Body of pancreas (tissue), 4 donors: ENCODE measurements at regions not wholly inside any gene's neighbourhood (a gene's known extent, or its start where the extent isn't known, plus 50 kb on each side); places are given as distances from the start of the nearest gene placed in this dataset.
"Not testable (repeated sequence)": the region's sequence is repeated elsewhere in the genome, so short reads cannot be mapped to it uniquely, and the experiment has no call there.

Source experiments
- ATAC-seq: fragments of 150-250 bp; one replicate; pipeline ENCODE4 v1.9.1; 2016
- DNase-seq, 4 donors: peaks; one replicate each; pipeline ENCODE4 v3.0.0-alpha.2; 2019
- H3K27ac ChIP-seq, 4 donors: fragments of 200-600 bp; sonication (generic); 1 replicate in 3 of 4; 2 replicates in 1 of 4; pipeline versions ENCODE4 v1.5.1 to v1.6.1; 2016 to 2019; ENCODE audit warnings: mild to moderate bottlenecking in 1 of 4, mixed read lengths in 1 of 4, moderate library complexity in 1 of 4
- H3K27me3 ChIP-seq, 2 donors: fragments of 200-600 bp; sonication (generic); one replicate each; pipeline ENCODE4 v1.6.0; 2016; ENCODE audit warnings: mild to moderate bottlenecking in 1 of 2
- H3K36me3 ChIP-seq, 2 donors: fragments of 200-600 bp; sonication (generic); replicated peaks in 1 of 2; 2 replicates each; pipeline ENCODE4 v1.5.1; 2016; ENCODE audit warnings: low read depth in 2 of 2; ENCODE audit not compliant: insufficient read depth in 1 of 2
- H3K4me1 ChIP-seq: fragments of 200-600 bp; sonication (generic); one replicate; pipeline ENCODE4 v1.6.0; 2016
- H3K4me3 ChIP-seq, 2 donors: fragments of 200-600 bp; sonication (generic); 1 replicate in 1 of 2; 2 replicates in 1 of 2; pipeline ENCODE4 v1.5.1; 2016 to 2019
- H3K9me3 ChIP-seq, 3 donors: fragments of 200-600 bp; sonication (generic); 1 replicate in 2 of 3; 2 replicates in 1 of 3; pipeline ENCODE4 v1.5.1; 2016
- POLR2A ChIP-seq, 3 donors: fragments of 450-650 bp; IDR thresholded peaks; one replicate each; pipeline ENCODE4 v1.6.1; 2016; ENCODE audit warnings: antibody characterized with exemption in 3 of 3, mild to moderate bottlenecking in 2 of 3
- whole genome bisulfite sequencing, 2 donors: methylation state at CpG; one replicate each; pipeline ENCODE4 v1.1.5; 2017; 5-methylcytosine and 5-hydroxymethylcytosine counted together
- intact Hi-C: fragments of 100-400 bp; cut with DNase I; formaldehyde crosslinking; loops from one replicate; pipeline ENCODE4 v1.15.1; 2023
- TF ChIP-seq, protein P1 (sequence below), 7 experiments: fragments of 450-650 bp in 4 of 7; fragments of 200-600 bp in 3 of 7; sonication (generic) in 3 of 7; IDR thresholded peaks; one replicate each; pipeline ENCODE4 v1.5.1; 2016 to 2019; ENCODE audit warnings: antibody characterized with exemption in 7 of 7

DNA sequence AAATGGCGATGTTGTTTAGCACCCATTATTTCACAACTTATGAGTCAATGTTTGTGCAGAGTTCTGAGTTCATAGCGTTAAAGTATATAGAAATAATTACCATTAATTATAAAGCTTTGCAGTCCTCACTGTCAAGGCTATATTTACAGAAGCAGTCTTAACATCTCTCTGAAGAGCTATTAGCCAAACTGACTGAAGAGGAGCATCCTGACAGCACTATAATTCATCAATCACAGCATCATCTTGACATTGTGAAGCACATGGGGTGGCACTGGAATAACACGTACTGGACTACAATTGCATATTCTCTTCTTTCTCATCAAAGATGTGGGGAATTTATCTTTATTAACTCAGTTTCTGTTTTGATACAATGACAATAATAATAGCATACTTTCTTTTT lies 260.6 kb upstream of the MME start:
- Histone ChIP-seq H3K27ac (no peak overlapping the region), H3K36me3 (no peaks in the 10 kb centered on the region), H3K27me3 (no peaks in the 10 kb centered on the region), H3K9me3 (no peaks in the 10 kb centered on the region), H3K4me3 (no peak overlapping the region), H3K4me1 (no peaks in the 10 kb centered on the region)
- TF ChIP-seq POLR2A (IDR thresholded peaks at IDR 0.05), result no peak
- TF ChIP-seq, protein P1, sequence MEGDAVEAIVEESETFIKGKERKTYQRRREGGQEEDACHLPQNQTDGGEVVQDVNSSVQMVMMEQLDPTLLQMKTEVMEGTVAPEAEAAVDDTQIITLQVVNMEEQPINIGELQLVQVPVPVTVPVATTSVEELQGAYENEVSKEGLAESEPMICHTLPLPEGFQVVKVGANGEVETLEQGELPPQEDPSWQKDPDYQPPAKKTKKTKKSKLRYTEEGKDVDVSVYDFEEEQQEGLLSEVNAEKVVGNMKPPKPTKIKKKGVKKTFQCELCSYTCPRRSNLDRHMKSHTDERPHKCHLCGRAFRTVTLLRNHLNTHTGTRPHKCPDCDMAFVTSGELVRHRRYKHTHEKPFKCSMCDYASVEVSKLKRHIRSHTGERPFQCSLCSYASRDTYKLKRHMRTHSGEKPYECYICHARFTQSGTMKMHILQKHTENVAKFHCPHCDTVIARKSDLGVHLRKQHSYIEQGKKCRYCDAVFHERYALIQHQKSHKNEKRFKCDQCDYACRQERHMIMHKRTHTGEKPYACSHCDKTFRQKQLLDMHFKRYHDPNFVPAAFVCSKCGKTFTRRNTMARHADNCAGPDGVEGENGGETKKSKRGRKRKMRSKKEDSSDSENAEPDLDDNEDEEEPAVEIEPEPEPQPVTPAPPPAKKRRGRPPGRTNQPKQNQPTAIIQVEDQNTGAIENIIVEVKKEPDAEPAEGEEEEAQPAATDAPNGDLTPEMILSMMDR (IDR thresholded peaks at IDR 0.05), result no peak
- ATAC-seq (no peak), DNase-seq (no peak)
- intact Hi-C loops, result no loop called here
- 62 to 73% methylated on average over 3 of the region's 3 CpGs for WGBS, 2 donors

DNA sequence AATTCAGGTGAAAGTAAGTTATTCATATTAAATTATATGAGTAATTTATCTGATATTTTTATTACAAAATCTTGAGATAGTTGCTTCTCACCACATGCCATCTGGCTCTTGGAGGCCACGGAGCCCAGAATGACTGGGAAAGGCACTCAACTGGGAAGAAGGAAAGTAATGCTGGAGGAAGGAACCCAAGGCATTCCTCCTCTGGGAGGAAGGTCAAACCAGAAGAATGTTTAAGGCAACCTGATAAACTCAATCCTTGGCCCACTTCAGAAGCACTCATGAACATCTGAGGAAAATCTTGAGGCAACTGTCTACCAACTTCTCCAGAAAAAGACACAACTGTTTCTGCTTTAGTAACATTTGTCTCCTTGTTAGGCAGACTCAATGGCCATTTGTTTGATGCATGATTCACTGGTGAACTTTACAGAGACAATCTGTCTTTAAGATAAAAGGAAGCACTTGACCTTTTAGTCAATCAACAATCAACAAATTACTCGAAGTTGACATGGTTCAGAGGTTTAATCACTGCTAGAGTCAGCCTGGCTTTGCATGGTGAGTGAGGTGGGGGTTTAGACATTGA lies 261.4 kb upstream of the MME start:
- intact Hi-C loops, result no loop called here
- no peak for ATAC-seq
- Histone ChIP-seq H3K4me3 (no peak overlapping the region), H3K9me3 (no peaks in the 10 kb centered on the region), H3K4me1 (no peaks in the 10 kb centered on the region), H3K27me3 (no peaks in the 10 kb centered on the region), H3K27ac (no peak overlapping the region), H3K36me3 (no peaks in the 10 kb centered on the region)
- no peak for DNase-seq
- TF ChIP-seq, protein P1 (IDR thresholded peaks at IDR 0.05), result no peak
- no peak for TF ChIP-seq POLR2A (IDR thresholded peaks at IDR 0.05)
- WGBS, 2 donors, result 40% methylated on average over 2 of the region's 2 CpGs

- DNase-seq, H3K27me3 ChIP-seq, H3K36me3 ChIP-seq, H3K4me1 ChIP-seq, H3K27ac ChIP-seq, intact Hi-C loops, H3K9me3 ChIP-seq, ATAC-seq, H3K4me3 ChIP-seq: not testable (repeated sequence)
- 62 to 69% methylated on average over 5 of the region's 5 CpGs for WGBS, 2 donors
Measured at GRCh38 chr3:154810017-154810416, 270.1 kb upstream of the MME start.

DNA sequence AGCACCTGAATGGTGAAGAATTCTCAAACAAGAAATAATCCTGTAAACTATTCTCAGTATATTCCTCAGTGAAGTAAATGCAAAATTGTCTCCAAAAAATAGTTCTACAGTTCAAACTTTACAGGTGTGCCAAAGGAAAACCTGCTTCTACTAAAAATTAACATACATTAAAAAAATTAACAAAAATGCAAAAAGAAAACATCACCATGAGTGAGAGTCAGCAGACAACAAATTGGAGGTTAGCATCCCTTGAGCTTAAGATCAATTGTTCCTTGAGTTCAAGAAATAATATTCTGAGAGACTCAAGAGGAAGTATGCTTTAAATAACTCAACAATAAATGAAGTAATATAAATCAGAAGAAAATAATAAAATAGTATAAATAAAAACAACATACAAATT lies 278.4 kb upstream of the MME start:
- no peak overlapping the region for H3K27ac ChIP-seq
- H3K27me3 ChIP-seq, result no peaks in the 10 kb centered on the region
- no peak for TF ChIP-seq POLR2A (IDR thresholded peaks at IDR 0.05)
- TF ChIP-seq, protein P1 (IDR thresholded peaks at IDR 0.05), result no peak
- no peaks in the 10 kb centered on the region for H3K4me1 ChIP-seq
- H3K9me3 ChIP-seq, result no peaks in the 10 kb centered on the region
- no peak for DNase-seq
- no peak for ATAC-seq
- intact Hi-C loops, result no loop called here
- no peaks in the 10 kb centered on the region for H3K36me3 ChIP-seq
- H3K4me3 ChIP-seq, result no peak overlapping the region

DNA sequence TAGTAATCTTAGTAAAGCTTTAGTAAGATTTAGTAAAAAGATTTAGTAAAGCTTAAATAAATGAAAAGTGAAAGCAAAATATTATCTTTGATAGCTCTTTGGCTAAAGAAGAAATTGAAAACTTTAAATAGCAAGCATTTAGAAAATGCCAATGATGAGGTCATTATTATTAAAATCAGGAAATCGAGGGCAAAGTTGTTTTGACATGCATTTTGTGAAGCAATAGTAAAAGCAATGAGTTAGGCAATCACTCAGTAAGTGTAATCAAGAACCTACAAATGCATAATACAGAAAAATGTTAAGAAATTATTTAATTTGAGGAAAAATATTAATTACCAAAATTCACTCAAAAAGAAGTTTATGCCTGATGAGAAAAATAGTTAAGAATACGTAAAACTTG lies 280.3 kb upstream of the MME start:
- H3K9me3 ChIP-seq, result no peaks in the 10 kb centered on the region
- 43 to 44% methylated on average over 2 of the region's 2 CpGs for WGBS, 2 donors
- H3K36me3 ChIP-seq, result no peaks in the 10 kb centered on the region
- no peaks in the 10 kb centered on the region for H3K4me1 ChIP-seq
- no peaks in the 10 kb centered on the region for H3K27me3 ChIP-seq
- intact Hi-C loops, result no loop called here
- no peak for TF ChIP-seq POLR2A (IDR thresholded peaks at IDR 0.05)
- TF ChIP-seq, protein P1 (IDR thresholded peaks at IDR 0.05), result no peak
- DNase-seq, result no peak
- ATAC-seq, result no peak
- no peak overlapping the region for H3K27ac ChIP-seq
- H3K4me3 ChIP-seq, result no peak overlapping the region
